GM23338 (cell line): ENCODE measurements at regions not wholly inside any gene's neighbourhood (a gene's known extent, or its start where the extent isn't known, plus 50 kb on each side); places are given as distances from the start of the nearest gene placed in this dataset.

ENCODE experiments used
- CREB1 ChIP-seq: fragments of 250-450 bp; sonication (Bioruptor Pico); IDR thresholded peaks from 2 replicates; pipeline ENCODE4 v1.5.0; 2020; ENCODE audit warnings: low read depth, mild to moderate bottlenecking, moderate library complexity
- ETS1 ChIP-seq: IDR thresholded peaks from 2 replicates; pipeline ENCODE4 v1.6.1; 2016; ENCODE audit warnings: antibody characterized with exemption
- EZH2 ChIP-seq: fragments of 200-600 bp; sonication (generic); IDR thresholded peaks from one replicate; pipeline ENCODE4 v1.8.0; 2017; ENCODE audit warnings: antibody characterized with exemption, mild to moderate bottlenecking, low read depth; ENCODE audit not compliant: unreplicated experiment
- EZH2phosphoT487 ChIP-seq: fragments of 200-600 bp; sonication (generic); IDR thresholded peaks from one replicate; pipeline ENCODE4 v1.8.1; 2018; ENCODE audit warnings: antibody characterized with exemption; ENCODE audit not compliant: unreplicated experiment
- JUNB ChIP-seq: IDR thresholded peaks from one replicate; pipeline ENCODE4 v1.6.1; 2016; ENCODE audit warnings: antibody characterized with exemption; ENCODE audit not compliant: unreplicated experiment
- NANOG ChIP-seq: IDR thresholded peaks from 2 replicates; pipeline ENCODE4 v1.6.1; 2016; ENCODE audit warnings: antibody characterized with exemption, borderline replicate concordance
- POLR2AphosphoS5 ChIP-seq: IDR thresholded peaks from 2 replicates; pipeline ENCODE4 v1.6.1; 2016; ENCODE audit warnings: antibody characterized with exemption, low read depth
- STAT1 ChIP-seq: IDR thresholded peaks from one replicate; pipeline ENCODE4 v1.6.1; 2016; ENCODE audit warnings: antibody characterized with exemption; ENCODE audit not compliant: unreplicated experiment
- ZNF114 ChIP-seq: fragments of 250-450 bp; sonication (Bioruptor Pico); IDR thresholded peaks from 2 replicates; pipeline ENCODE4 v1.5.0; 2020; ENCODE audit warnings: mild to moderate bottlenecking, moderate library complexity
- ZNF331 ChIP-seq: fragments of 250-450 bp; sonication (Bioruptor Pico); IDR thresholded peaks from 2 replicates; pipeline ENCODE4 v1.5.0; 2020; ENCODE audit warnings: low read depth, mild to moderate bottlenecking, moderate library complexity
- ZNF462 ChIP-seq: fragments of 250-450 bp; sonication (Bioruptor Pico); IDR thresholded peaks from 2 replicates; pipeline ENCODE4 v1.5.0; 2020; ENCODE audit warnings: mild to moderate bottlenecking, moderate library complexity
- TF ChIP-seq, protein P1 (sequence below), 2 experiments: fragments of 200-600 bp in 1 of 2; sonication (generic) in 1 of 2; conservative IDR thresholded peaks; 2 replicates each; pipeline versions ENCODE4 v1.5.1 to v1.6.1; 2016 to 2017; ENCODE audit warnings: antibody characterized with exemption in 2 of 2, low read depth in 2 of 2, mild to moderate bottlenecking in 2 of 2, moderate library complexity in 1 of 2
- TF ChIP-seq, protein P2 (sequence below): IDR thresholded peaks from one replicate; pipeline ENCODE4 v1.6.1; 2018; ENCODE audit warnings: antibody characterized with exemption; ENCODE audit not compliant: unreplicated experiment

GRCh38 chr3:3429841-3430240 lies 250.3 kb upstream of the CRBN start:
- TF ChIP-seq, protein P1, sequence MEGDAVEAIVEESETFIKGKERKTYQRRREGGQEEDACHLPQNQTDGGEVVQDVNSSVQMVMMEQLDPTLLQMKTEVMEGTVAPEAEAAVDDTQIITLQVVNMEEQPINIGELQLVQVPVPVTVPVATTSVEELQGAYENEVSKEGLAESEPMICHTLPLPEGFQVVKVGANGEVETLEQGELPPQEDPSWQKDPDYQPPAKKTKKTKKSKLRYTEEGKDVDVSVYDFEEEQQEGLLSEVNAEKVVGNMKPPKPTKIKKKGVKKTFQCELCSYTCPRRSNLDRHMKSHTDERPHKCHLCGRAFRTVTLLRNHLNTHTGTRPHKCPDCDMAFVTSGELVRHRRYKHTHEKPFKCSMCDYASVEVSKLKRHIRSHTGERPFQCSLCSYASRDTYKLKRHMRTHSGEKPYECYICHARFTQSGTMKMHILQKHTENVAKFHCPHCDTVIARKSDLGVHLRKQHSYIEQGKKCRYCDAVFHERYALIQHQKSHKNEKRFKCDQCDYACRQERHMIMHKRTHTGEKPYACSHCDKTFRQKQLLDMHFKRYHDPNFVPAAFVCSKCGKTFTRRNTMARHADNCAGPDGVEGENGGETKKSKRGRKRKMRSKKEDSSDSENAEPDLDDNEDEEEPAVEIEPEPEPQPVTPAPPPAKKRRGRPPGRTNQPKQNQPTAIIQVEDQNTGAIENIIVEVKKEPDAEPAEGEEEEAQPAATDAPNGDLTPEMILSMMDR (conservative IDR thresholded peaks at IDR 0.05; ENCODE audit: low read depth in 2 of 2): no peak
- TF ChIP-seq POLR2AphosphoS5 (no peak), EZH2phosphoT487 (no peak), EZH2 (no peak), ETS1 (no peak), CREB1 (no peak), ZNF331 (CRISPR knock-in tag) (no peak), STAT1 (no peak), ZNF462 (CRISPR knock-in tag) (no peak), NANOG (no peak), ZNF114 (CRISPR knock-in tag) (no peak), JUNB (no peak)
- TF ChIP-seq, protein P2, sequence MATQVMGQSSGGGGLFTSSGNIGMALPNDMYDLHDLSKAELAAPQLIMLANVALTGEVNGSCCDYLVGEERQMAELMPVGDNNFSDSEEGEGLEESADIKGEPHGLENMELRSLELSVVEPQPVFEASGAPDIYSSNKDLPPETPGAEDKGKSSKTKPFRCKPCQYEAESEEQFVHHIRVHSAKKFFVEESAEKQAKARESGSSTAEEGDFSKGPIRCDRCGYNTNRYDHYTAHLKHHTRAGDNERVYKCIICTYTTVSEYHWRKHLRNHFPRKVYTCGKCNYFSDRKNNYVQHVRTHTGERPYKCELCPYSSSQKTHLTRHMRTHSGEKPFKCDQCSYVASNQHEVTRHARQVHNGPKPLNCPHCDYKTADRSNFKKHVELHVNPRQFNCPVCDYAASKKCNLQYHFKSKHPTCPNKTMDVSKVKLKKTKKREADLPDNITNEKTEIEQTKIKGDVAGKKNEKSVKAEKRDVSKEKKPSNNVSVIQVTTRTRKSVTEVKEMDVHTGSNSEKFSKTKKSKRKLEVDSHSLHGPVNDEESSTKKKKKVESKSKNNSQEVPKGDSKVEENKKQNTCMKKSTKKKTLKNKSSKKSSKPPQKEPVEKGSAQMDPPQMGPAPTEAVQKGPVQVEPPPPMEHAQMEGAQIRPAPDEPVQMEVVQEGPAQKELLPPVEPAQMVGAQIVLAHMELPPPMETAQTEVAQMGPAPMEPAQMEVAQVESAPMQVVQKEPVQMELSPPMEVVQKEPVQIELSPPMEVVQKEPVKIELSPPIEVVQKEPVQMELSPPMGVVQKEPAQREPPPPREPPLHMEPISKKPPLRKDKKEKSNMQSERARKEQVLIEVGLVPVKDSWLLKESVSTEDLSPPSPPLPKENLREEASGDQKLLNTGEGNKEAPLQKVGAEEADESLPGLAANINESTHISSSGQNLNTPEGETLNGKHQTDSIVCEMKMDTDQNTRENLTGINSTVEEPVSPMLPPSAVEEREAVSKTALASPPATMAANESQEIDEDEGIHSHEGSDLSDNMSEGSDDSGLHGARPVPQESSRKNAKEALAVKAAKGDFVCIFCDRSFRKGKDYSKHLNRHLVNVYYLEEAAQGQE: no peak
